H9 (cell line): ENCODE measurements at regions not wholly inside any gene's neighbourhood (a gene's known extent, or its start where the extent isn't known, plus 50 kb on each side); places are given as distances from the start of the nearest gene placed in this dataset.

Experiments used
- DNase-seq: peaks from one replicate; pipeline ENCODE4 v3.0.0-alpha.2; 2017
- H2AFZ ChIP-seq: one replicate; pipeline ENCODE4 v1.6.1; 2013; ENCODE audit warnings: mild to moderate bottlenecking, low read length, control low read depth, moderate library complexity
- H2AK5ac ChIP-seq: 2 replicates; pipeline ENCODE4 v1.6.1; 2013; ENCODE audit warnings: low read length, control low read depth, mixed read lengths; ENCODE audit not compliant: insufficient read length
- H2BK120ac ChIP-seq: one replicate; pipeline ENCODE4 v1.6.1; 2013; ENCODE audit warnings: low read depth, mild to moderate bottlenecking, low read length, control low read depth, inconsistent platforms; ENCODE audit not compliant: poor library complexity, severe bottlenecking
- H2BK12ac ChIP-seq: 2 replicates; pipeline ENCODE4 v1.6.1; 2013; ENCODE audit warnings: low read length, control low read depth, mixed read lengths, low read depth; ENCODE audit not compliant: insufficient read length
- H2BK15ac ChIP-seq: 2 replicates; pipeline ENCODE4 v1.6.1; 2013; ENCODE audit warnings: low read depth, low read length, control low read depth
- H2BK20ac ChIP-seq: one replicate; pipeline ENCODE4 v1.6.1; 2013; ENCODE audit warnings: low read depth, mild to moderate bottlenecking, low read length, control low read depth, inconsistent platforms; ENCODE audit not compliant: poor library complexity, severe bottlenecking
- H2BK5ac ChIP-seq: 2 replicates; pipeline ENCODE4 v1.6.1; 2013; ENCODE audit warnings: low read length, control low read depth, mixed read lengths; ENCODE audit not compliant: insufficient read length
- H3K14ac ChIP-seq: 2 replicates; pipeline ENCODE4 v1.6.1; 2013; ENCODE audit warnings: low read length, control low read depth; ENCODE audit not compliant: insufficient read depth
- H3K18ac ChIP-seq: 2 replicates; pipeline ENCODE4 v1.6.1; 2013; ENCODE audit warnings: low read depth, mild to moderate bottlenecking, mixed read lengths, low read length, control low read depth; ENCODE audit not compliant: insufficient read length
- H3K23ac ChIP-seq: 2 replicates; pipeline ENCODE4 v1.6.1; 2013; ENCODE audit warnings: low read length, control low read depth, mixed read lengths, low read depth; ENCODE audit not compliant: insufficient read length
- H3K23me2 ChIP-seq: 2 replicates; pipeline ENCODE4 v1.6.1; 2013; ENCODE audit warnings: low read depth, mild to moderate bottlenecking, mixed read lengths, low read length, control low read depth; ENCODE audit not compliant: insufficient read length, poor library complexity, severe bottlenecking
- H3K27ac ChIP-seq: 2 replicates; pipeline ENCODE4 v1.5.1; 2013; ENCODE audit warnings: low read length, control low read depth, mixed read lengths, low read depth; ENCODE audit not compliant: insufficient read length
- H3K27me3 ChIP-seq: 2 replicates; pipeline ENCODE4 v1.6.1; 2013; ENCODE audit warnings: low read length, control low read depth, inconsistent platforms; ENCODE audit not compliant: insufficient read depth
- H3K4ac ChIP-seq: 2 replicates; pipeline ENCODE4 v1.6.1; 2013; ENCODE audit warnings: low read depth, mild to moderate bottlenecking, control low read depth, inconsistent platforms, low read length, moderate library complexity
- H3K4me1 ChIP-seq: 2 replicates; pipeline ENCODE4 v1.6.1; 2013; ENCODE audit warnings: low read length, control low read depth, inconsistent platforms; ENCODE audit not compliant: insufficient read depth
- H3K4me2 ChIP-seq: 2 replicates; pipeline ENCODE4 v1.6.1; 2013; ENCODE audit warnings: low read length, control low read depth, mixed read lengths; ENCODE audit not compliant: insufficient read length, insufficient read depth
- H3K56ac ChIP-seq: 2 replicates; pipeline ENCODE4 v1.6.1; 2013; ENCODE audit warnings: low read depth, mild to moderate bottlenecking, mixed read lengths, low read length, control low read depth; ENCODE audit not compliant: insufficient read length
- H3K79me1 ChIP-seq: 2 replicates; pipeline ENCODE4 v1.6.1; 2013; ENCODE audit warnings: low read depth, mild to moderate bottlenecking, moderate library complexity, low read length, control low read depth, inconsistent platforms; ENCODE audit not compliant: insufficient read depth, poor library complexity, severe bottlenecking
- H3K79me2 ChIP-seq: 2 replicates; pipeline ENCODE4 v1.6.1; 2013; ENCODE audit warnings: low read length, control low read depth, inconsistent platforms; ENCODE audit not compliant: insufficient read depth
- H3K9ac ChIP-seq: 2 replicates; pipeline ENCODE4 v1.6.1; 2013; ENCODE audit warnings: low read length, control low read depth, mixed read lengths; ENCODE audit not compliant: insufficient read length; ENCODE audit errors: extremely low read depth
- H3K9me3 ChIP-seq: one replicate; pipeline ENCODE4 v1.6.1; 2013; ENCODE audit warnings: low read depth, low read length, inconsistent platforms; ENCODE audit not compliant: control insufficient read depth
- H3T11ph ChIP-seq: one replicate; pipeline ENCODE4 v1.6.1; 2013; ENCODE audit warnings: mild to moderate bottlenecking, low read length, control low read depth, inconsistent platforms
- H4K20me1 ChIP-seq: one replicate; pipeline ENCODE4 v1.6.1; 2013; ENCODE audit not compliant: control insufficient read depth, insufficient read length, insufficient read depth
- H4K5ac ChIP-seq: 2 replicates; pipeline ENCODE4 v1.6.1; 2013; ENCODE audit warnings: low read depth, mild to moderate bottlenecking, mixed read lengths, low read length, control low read depth; ENCODE audit not compliant: insufficient read length
- H4K8ac ChIP-seq: replicated peaks from 2 replicates; pipeline ENCODE4 v1.6.1; 2013; ENCODE audit warnings: low read length, control low read depth, mixed read lengths, low read depth; ENCODE audit not compliant: insufficient read length
- H4K91ac ChIP-seq: 2 replicates; pipeline ENCODE4 v1.6.1; 2013; ENCODE audit warnings: low read depth, mild to moderate bottlenecking, moderate library complexity, mixed read lengths, low read length, control low read depth; ENCODE audit not compliant: insufficient read length
- H3K27ac Mint-ChIP-seq, 3 experiments: 2 replicates in 2 of 3; 3 replicates in 1 of 3; pipeline ENCODE4 v1.8.0; 2020 to 2021; ENCODE audit warnings: mixed read lengths in 3 of 3, mild to moderate bottlenecking in 1 of 3, moderate library complexity in 1 of 3
- H3K27me3 Mint-ChIP-seq: 2 replicates; pipeline ENCODE4 v1.8.0; 2021; ENCODE audit warnings: low read depth, mild to moderate bottlenecking, moderate library complexity, mixed read lengths
- H3K36me3 Mint-ChIP-seq, 3 experiments: 2 replicates in 2 of 3; 3 replicates in 1 of 3; pipeline ENCODE4 v1.8.0; 2020 to 2021; ENCODE audit warnings: low read depth in 3 of 3, mixed read lengths in 3 of 3; ENCODE audit not compliant: insufficient read depth in 1 of 3
- H3K4me1 Mint-ChIP-seq, 2 experiments: 2 replicates each; pipeline ENCODE4 v1.8.0; 2020; ENCODE audit warnings: mixed read lengths in 2 of 2
- H3K4me3 Mint-ChIP-seq, 2 experiments: 2 replicates in 1 of 2; 3 replicates in 1 of 2; pipeline ENCODE4 v1.8.0; 2020 to 2021; ENCODE audit warnings: mild to moderate bottlenecking in 2 of 2, mixed read lengths in 2 of 2, moderate library complexity in 1 of 2
- H3K9me3 Mint-ChIP-seq, 2 experiments: 2 replicates in 1 of 2; 3 replicates in 1 of 2; pipeline ENCODE4 v1.8.0; 2020; ENCODE audit warnings: mild to moderate bottlenecking in 2 of 2, mixed read lengths in 2 of 2, moderate library complexity in 1 of 2
- CTCF ChIP-seq: fragments of 200-600 bp; sonication (generic); conservative IDR thresholded peaks from 3 replicates; pipeline ENCODE4 v1.8.0; 2021; ENCODE audit warnings: antibody characterized with exemption, mild to moderate bottlenecking
- WGBS: extraction: QIAGEN DNeasy Blood & Tissue Kit; methylation state at CpG from one replicate; pipeline ENCODE4 v1.1.7; 2013; ENCODE audit warnings: missing lambda C conversion rate, low lambda C conversion rate, mixed read lengths; ENCODE audit not compliant: insufficient read length; ENCODE audit errors: extremely low coverage; 5-methylcytosine and 5-hydroxymethylcytosine counted together

DNA sequence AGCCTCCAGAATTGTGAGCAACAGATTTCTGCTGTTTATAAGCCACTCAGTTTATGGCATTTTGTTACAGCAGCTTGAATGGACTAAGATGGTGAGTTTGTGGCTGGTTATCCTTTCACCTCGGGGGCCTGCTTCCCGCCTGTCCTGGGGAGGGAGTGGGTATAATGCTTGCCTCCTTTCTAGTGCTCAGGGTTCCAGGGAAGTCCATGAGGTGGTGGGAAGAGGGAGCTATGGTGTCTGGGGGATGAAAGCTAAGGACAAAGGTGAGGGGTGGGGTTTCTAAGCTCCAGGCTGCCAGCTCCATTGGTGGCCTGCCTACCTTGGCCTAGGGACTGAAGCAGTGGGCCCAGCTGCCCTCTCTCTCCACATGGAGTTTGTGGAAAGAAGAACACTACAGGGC lies 50.2 kb upstream of the SDK2 start:
- H3K79me1 ChIP-seq: no peaks in the 10 kb centered on the region
- no peaks in the 10 kb centered on the region; a peak in 1 of 7 replicates for H3K36me3 Mint-ChIP-seq
- no peak overlapping the region for H3K27ac Mint-ChIP-seq
- H2AFZ ChIP-seq: no peak overlapping the region
- H2BK120ac ChIP-seq: no peak overlapping the region
- TF ChIP-seq CTCF: no peak
- H4K8ac ChIP-seq: no peak overlapping the region
- H4K91ac ChIP-seq: no peak overlapping the region
- no peak for DNase-seq
- WGBS: no CpG with 5 or more reads among the region's 2 CpGs
- no peak overlapping the region for H3K9ac ChIP-seq
- H4K20me1 ChIP-seq: peaks cover 3% of the 10 kb centered on the region
- no peak overlapping the region for H3K27ac ChIP-seq
- H2BK20ac ChIP-seq: no peak overlapping the region
- H2BK12ac ChIP-seq: no peak overlapping the region
- no peak overlapping the region for H2BK5ac ChIP-seq
- peaks cover 35 to 40% of the 10 kb centered on the region in 2 experiments for H3K4me1 Mint-ChIP-seq
- no peak overlapping the region for H3K4me3 Mint-ChIP-seq
- no peak overlapping the region for H3K18ac ChIP-seq
- no peak overlapping the region for H4K5ac ChIP-seq
- H3K27me3 Mint-ChIP-seq: peaks cover 18% of the 10 kb centered on the region
- no peak overlapping the region for H2BK15ac ChIP-seq
- H3T11ph ChIP-seq: no peak overlapping the region
- no peaks in the 10 kb centered on the region for H3K79me2 ChIP-seq
- no peaks in the 10 kb centered on the region for H3K9me3 ChIP-seq
- no peak overlapping the region for H3K23ac ChIP-seq
- H3K27me3 ChIP-seq: no peaks in the 10 kb centered on the region
- no peaks in the 10 kb centered on the region for H3K23me2 ChIP-seq
- no peak overlapping the region for H3K56ac ChIP-seq
- no peak overlapping the region; the same call in 1 of the 2 replicates for H3K14ac ChIP-seq
- no peak overlapping the region for H3K4me2 ChIP-seq
- H3K4me1 ChIP-seq: peaks cover 5% of the 10 kb centered on the region; the same call in 1 of the 2 replicates
- no peak overlapping the region for H2AK5ac ChIP-seq
- H3K9me3 Mint-ChIP-seq: peaks cover 6 to 7% of the 10 kb centered on the region in 2 experiments; a peak in 3 of 5 replicates
- H3K4ac ChIP-seq: no peak overlapping the region
